HL-60 (cell line): ENCODE measurements at regions not wholly inside any gene's neighbourhood (a gene's known extent, or its start where the extent isn't known, plus 50 kb on each side); places are given as distances from the start of the nearest gene placed in this dataset.

Experiments
- CTCF ChIP-seq: IDR thresholded peaks from one replicate; pipeline ENCODE4 v1.5.1; 2011; ENCODE audit warnings: low read length, control low read depth, inconsistent platforms; ENCODE audit not compliant: insufficient read depth
- TF ChIP-seq, protein P1 (sequence below): IDR thresholded peaks from 2 replicates; pipeline ENCODE4 v1.6.1; 2012; ENCODE audit warnings: low read depth; ENCODE audit not compliant: insufficient replicate concordance

GRCh38 chr11:111000400-111001080 is 245.0 kb upstream of the POU2AF2 start:
- no peak for TF ChIP-seq CTCF
- TF ChIP-seq, protein P1, sequence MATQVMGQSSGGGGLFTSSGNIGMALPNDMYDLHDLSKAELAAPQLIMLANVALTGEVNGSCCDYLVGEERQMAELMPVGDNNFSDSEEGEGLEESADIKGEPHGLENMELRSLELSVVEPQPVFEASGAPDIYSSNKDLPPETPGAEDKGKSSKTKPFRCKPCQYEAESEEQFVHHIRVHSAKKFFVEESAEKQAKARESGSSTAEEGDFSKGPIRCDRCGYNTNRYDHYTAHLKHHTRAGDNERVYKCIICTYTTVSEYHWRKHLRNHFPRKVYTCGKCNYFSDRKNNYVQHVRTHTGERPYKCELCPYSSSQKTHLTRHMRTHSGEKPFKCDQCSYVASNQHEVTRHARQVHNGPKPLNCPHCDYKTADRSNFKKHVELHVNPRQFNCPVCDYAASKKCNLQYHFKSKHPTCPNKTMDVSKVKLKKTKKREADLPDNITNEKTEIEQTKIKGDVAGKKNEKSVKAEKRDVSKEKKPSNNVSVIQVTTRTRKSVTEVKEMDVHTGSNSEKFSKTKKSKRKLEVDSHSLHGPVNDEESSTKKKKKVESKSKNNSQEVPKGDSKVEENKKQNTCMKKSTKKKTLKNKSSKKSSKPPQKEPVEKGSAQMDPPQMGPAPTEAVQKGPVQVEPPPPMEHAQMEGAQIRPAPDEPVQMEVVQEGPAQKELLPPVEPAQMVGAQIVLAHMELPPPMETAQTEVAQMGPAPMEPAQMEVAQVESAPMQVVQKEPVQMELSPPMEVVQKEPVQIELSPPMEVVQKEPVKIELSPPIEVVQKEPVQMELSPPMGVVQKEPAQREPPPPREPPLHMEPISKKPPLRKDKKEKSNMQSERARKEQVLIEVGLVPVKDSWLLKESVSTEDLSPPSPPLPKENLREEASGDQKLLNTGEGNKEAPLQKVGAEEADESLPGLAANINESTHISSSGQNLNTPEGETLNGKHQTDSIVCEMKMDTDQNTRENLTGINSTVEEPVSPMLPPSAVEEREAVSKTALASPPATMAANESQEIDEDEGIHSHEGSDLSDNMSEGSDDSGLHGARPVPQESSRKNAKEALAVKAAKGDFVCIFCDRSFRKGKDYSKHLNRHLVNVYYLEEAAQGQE: no peak
